ENCODE measurements at regions not wholly inside any gene's neighbourhood (a gene's known extent, or its start where the extent isn't known, plus 50 kb on each side); places are given as distances from the start of the nearest gene placed in this dataset.

DNA sequence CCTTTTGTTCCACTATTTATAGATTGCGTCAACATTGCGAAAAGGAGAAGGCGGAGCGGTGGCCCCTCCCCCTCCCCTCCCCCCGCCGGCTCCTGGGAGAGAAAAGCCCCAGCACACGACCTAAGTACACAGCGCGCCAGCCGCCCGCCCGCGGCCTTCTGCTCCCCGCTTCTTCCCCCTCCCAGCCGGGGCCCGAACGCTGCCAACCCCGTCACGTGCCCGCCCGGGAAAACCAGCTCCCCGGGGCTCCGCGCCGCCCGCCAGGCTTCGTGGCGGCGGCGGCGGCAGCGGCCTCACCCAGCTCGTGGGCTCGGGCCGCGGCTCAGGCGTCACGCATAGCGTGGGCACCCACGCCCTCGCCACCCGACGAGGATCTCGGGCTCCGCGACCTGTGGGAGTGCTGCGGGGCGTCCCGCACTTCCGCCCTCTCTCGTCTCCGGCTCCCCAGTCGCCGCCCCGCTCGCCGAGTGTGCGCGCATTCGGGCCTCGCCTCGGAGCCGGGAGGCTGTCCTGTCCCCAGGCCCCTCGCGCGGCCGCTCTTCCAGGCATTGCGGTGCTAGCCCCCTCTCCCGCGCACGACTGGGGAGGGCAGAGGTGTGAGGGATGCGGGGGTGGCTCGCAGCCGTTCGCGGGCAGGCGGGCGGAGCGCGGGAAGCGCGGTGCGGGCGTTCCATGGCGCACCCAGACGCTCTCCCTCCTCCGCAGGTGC lies 110.5 kb downstream of the KCNRG start:
- H2AFZ ChIP-seq (ENCODE audit: low read length), result peak overlapping the region; percentile 83
- H3K4me2 ChIP-seq (ENCODE audit: insufficient read depth, low read length), result peak overlapping the region; percentile 80
- peaks cover 15% of the 10 kb centered on the region for H3K4me1 ChIP-seq (ENCODE audit: insufficient read depth, low read length)
- H3K9me3 ChIP-seq (ENCODE audit: low read depth, low read length), result no peaks in the 10 kb centered on the region
- H3K27ac ChIP-seq (ENCODE audit: low read depth, low read length), result peak overlapping the region; percentile 93
- peaks cover 2% of the 10 kb centered on the region for H3K36me3 ChIP-seq (ENCODE audit: insufficient read depth, low read length)
- DNase-seq (ENCODE audit: insufficient read length, low spot score, missing footprints), result peak; percentile 97
- peaks cover 8% of the 10 kb centered on the region for H4K20me1 ChIP-seq (ENCODE audit: insufficient read depth, low read length)
- TF ChIP-seq, protein P1, sequence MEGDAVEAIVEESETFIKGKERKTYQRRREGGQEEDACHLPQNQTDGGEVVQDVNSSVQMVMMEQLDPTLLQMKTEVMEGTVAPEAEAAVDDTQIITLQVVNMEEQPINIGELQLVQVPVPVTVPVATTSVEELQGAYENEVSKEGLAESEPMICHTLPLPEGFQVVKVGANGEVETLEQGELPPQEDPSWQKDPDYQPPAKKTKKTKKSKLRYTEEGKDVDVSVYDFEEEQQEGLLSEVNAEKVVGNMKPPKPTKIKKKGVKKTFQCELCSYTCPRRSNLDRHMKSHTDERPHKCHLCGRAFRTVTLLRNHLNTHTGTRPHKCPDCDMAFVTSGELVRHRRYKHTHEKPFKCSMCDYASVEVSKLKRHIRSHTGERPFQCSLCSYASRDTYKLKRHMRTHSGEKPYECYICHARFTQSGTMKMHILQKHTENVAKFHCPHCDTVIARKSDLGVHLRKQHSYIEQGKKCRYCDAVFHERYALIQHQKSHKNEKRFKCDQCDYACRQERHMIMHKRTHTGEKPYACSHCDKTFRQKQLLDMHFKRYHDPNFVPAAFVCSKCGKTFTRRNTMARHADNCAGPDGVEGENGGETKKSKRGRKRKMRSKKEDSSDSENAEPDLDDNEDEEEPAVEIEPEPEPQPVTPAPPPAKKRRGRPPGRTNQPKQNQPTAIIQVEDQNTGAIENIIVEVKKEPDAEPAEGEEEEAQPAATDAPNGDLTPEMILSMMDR (IDR thresholded peaks at IDR 0.05; ENCODE audit: extremely low read depth, low read depth, low read length), result no peak
- H3K79me2 ChIP-seq (ENCODE audit: insufficient read depth, low read length), result peaks cover 51% of the 10 kb centered on the region
- H3K27me3 ChIP-seq (ENCODE audit: insufficient read depth, low read length), result no peaks in the 10 kb centered on the region
- peak overlapping the region; percentile 95 for H3K4me3 ChIP-seq (ENCODE audit: insufficient read depth, low read length)

DNA sequence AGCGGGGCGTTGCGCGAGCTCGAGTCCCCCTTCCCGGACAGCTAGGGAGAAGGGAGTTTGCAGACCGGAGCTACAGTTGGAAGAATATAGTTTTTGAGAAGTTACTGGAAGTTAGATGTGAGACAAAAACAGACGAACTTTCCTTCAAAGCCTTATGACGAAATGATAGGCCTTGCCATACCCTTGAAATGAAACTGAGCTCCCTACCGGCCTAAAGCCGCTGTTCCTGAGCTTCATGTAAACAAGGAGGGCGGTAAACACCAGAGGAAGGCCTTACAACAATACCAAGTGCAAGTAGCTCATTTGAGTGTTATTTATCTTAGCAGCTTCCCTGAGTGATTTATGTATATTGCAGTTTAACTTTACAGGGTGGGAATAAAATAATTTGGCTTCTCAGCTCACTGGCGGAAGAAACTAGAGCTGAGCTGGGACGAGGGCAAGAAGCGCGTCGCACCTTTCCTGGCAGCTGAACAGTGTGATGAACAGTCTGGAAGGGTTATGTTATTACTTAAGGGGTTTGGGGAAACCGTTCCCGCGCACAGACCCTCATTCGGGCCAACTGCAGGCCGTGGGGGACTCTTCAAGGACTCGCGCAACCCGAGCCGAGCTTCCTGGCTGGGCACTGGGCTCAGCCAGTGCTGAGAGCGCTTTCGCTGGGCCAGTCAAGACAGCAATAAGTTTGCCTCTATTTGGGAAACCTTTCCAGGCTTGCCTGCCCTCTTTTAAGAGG lies 111.2 kb downstream of the KCNRG start:
- TF ChIP-seq, protein P1 (IDR thresholded peaks at IDR 0.05; ENCODE audit: extremely low read depth, low read depth, low read length), result no peak
- H3K27me3 ChIP-seq (ENCODE audit: insufficient read depth, low read length), result no peaks in the 10 kb centered on the region
- H4K20me1 ChIP-seq (ENCODE audit: insufficient read depth, low read length), result peaks cover 6% of the 10 kb centered on the region
- H3K4me1 ChIP-seq (ENCODE audit: insufficient read depth, low read length), result peaks cover 22% of the 10 kb centered on the region
- H3K4me2 ChIP-seq (ENCODE audit: insufficient read depth, low read length), result peak overlapping the region; percentile 80
- peaks cover 44% of the 10 kb centered on the region for H3K79me2 ChIP-seq (ENCODE audit: insufficient read depth, low read length)
- no peaks in the 10 kb centered on the region for H3K9me3 ChIP-seq (ENCODE audit: low read depth, low read length)
- H2AFZ ChIP-seq (ENCODE audit: low read length), result peak overlapping the region; percentile 83
- DNase-seq (ENCODE audit: insufficient read length, low spot score, missing footprints), result peak; percentile 79
- peak overlapping the region; percentile 91 for H3K27ac ChIP-seq (ENCODE audit: low read depth, low read length)
- H3K36me3 ChIP-seq (ENCODE audit: insufficient read depth, low read length), result peaks cover 2% of the 10 kb centered on the region
- H3K4me3 ChIP-seq (ENCODE audit: insufficient read depth, low read length), result peak overlapping the region; percentile 95

DNA sequence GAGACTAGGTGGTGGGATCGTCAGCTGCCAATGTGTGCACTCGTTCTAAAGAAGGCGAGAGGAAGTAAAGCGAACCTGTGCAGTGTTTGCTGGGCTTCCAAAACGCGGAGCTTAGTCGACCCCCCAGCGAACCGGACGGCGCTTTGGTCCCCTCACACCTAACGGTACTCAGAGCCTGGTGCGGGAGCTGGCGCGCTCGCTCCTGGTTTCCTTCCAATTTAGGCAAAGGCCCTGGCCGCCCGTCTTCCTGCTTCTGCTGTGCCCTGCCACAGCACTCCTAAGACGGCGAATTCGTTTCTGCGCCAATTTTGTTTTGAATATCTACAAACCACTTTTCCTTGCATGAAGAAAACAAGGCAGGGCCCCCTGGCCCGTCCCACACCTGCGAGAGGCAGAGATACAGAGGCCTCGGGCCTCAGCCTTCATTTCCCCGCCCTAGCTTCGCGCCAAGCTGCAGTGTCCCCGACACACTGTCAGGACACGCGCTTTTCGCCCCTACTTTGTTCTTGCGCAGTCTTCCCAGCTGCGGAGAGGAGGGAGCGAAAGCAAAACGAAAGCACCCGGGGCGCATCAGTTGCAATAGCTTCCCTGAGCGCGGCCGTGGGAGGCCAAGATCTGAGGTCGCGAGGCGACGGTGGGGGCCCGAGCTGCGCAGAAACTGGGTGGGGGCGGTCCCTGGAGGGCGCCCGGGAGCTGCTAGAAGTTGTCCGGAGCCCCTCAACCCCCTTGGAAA lies 111.9 kb downstream of the KCNRG start:
- TF ChIP-seq, protein P1 (IDR thresholded peaks at IDR 0.05; ENCODE audit: extremely low read depth, low read depth, low read length), result no peak
- peak overlapping the region; percentile 80 for H3K4me2 ChIP-seq (ENCODE audit: insufficient read depth, low read length)
- H3K36me3 ChIP-seq (ENCODE audit: insufficient read depth, low read length), result no peaks in the 10 kb centered on the region
- H3K4me3 ChIP-seq (ENCODE audit: insufficient read depth, low read length), result peak overlapping the region; percentile 64
- peak; percentile 88 for DNase-seq (ENCODE audit: insufficient read length, low spot score, missing footprints)
- H2AFZ ChIP-seq (ENCODE audit: low read length), result no peak overlapping the region
- H3K79me2 ChIP-seq (ENCODE audit: insufficient read depth, low read length), result peaks cover 36% of the 10 kb centered on the region
- H4K20me1 ChIP-seq (ENCODE audit: insufficient read depth, low read length), result no peaks in the 10 kb centered on the region
- no peaks in the 10 kb centered on the region for H3K27me3 ChIP-seq (ENCODE audit: insufficient read depth, low read length)
- H3K4me1 ChIP-seq (ENCODE audit: insufficient read depth, low read length), result peaks cover 22% of the 10 kb centered on the region
- peak overlapping the region; percentile 91 for H3K27ac ChIP-seq (ENCODE audit: low read depth, low read length)
- no peaks in the 10 kb centered on the region for H3K9me3 ChIP-seq (ENCODE audit: low read depth, low read length)

Data from osteoblast (primary cell).